WTC11 (cell line): ENCODE measurements at regions not wholly inside any gene's neighbourhood (a gene's known extent, or its start where the extent isn't known, plus 50 kb on each side); places are given as distances from the start of the nearest gene placed in this dataset.

Experiments used
- ATAC-seq: fragments of 200-7000 bp; cut with Tn5 transposase; 2 replicates; pipeline ENCODE4 v1.10.0; 2021; ENCODE audit warnings: mild to moderate bottlenecking, moderate library complexity
- CTCF ChIA-PET: fragments of 300-600 bp; sonication (Branson Sonifier 250); formaldehyde crosslinking; loops from one replicate; lab custom pipeline; 2021; ENCODE audit warnings: antibody characterized with exemption; lab: Charles Lee
- POLR2A ChIA-PET: fragments of 350-600 bp; sonication (Branson Sonifier 250); formaldehyde crosslinking; loops from one replicate; lab custom pipeline; 2021; ENCODE audit warnings: antibody characterized with exemption; lab: Charles Lee
- DNase-seq: peaks from one replicate; pipeline ENCODE4 v3.0.0; 2021; ENCODE audit warnings: low spot score
- H3K27ac Mint-ChIP-seq: 2 replicates; pipeline ENCODE4 v1.8.0; 2021; ENCODE audit warnings: mixed read lengths
- H3K27me3 Mint-ChIP-seq: 2 replicates; pipeline ENCODE4 v1.8.0; 2021; ENCODE audit warnings: low read depth, mild to moderate bottlenecking, moderate library complexity, mixed read lengths
- H3K36me3 Mint-ChIP-seq: 2 replicates; pipeline ENCODE4 v1.8.0; 2021; ENCODE audit warnings: mixed read lengths
- H3K4me1 Mint-ChIP-seq: 2 replicates; pipeline ENCODE4 v1.8.0; 2022; ENCODE audit warnings: mixed read lengths
- H3K4me3 Mint-ChIP-seq: 2 replicates; pipeline ENCODE4 v1.8.0; 2021; ENCODE audit warnings: mild to moderate bottlenecking, moderate library complexity, mixed read lengths
- H3K9me3 Mint-ChIP-seq: 2 replicates; pipeline ENCODE4 v1.8.0; 2021; ENCODE audit warnings: mixed read lengths
- ATF1 ChIP-seq: sonication (generic); formaldehyde crosslinking; IDR thresholded peaks from 2 replicates; pipeline ENCODE4 v1.8.1; 2023; ENCODE audit warnings: mild to moderate bottlenecking, moderate library complexity, missing genetic modification reagents
- E2F1 ChIP-seq: sonication (generic); formaldehyde crosslinking; IDR thresholded peaks from 2 replicates; pipeline ENCODE4 v1.8.0; 2022; ENCODE audit warnings: mild to moderate bottlenecking, missing genetic modification reagents
- ETV6 ChIP-seq: sonication (generic); formaldehyde crosslinking; IDR thresholded peaks from 2 replicates; pipeline ENCODE4 v1.8.1; 2022; ENCODE audit warnings: mild to moderate bottlenecking, missing genetic modification reagents
- FOXP1 ChIP-seq: sonication (generic); formaldehyde crosslinking; IDR thresholded peaks from 2 replicates; pipeline ENCODE4 v1.8.0; 2022; ENCODE audit warnings: missing genetic modification reagents, mild to moderate bottlenecking, moderate library complexity, borderline replicate concordance
- HMGXB4 ChIP-seq: sonication (generic); formaldehyde crosslinking; IDR thresholded peaks from 2 replicates; pipeline ENCODE4 v1.8.1; 2023; ENCODE audit warnings: mild to moderate bottlenecking, moderate library complexity, missing genetic modification reagents
- MLX ChIP-seq: sonication (generic); formaldehyde crosslinking; IDR thresholded peaks from 2 replicates; pipeline ENCODE4 v1.8.1; 2023; ENCODE audit warnings: mild to moderate bottlenecking, missing genetic modification reagents, moderate library complexity
- PRDM15 ChIP-seq: sonication (generic); formaldehyde crosslinking; IDR thresholded peaks from 2 replicates; pipeline ENCODE4 v1.8.0; 2022; ENCODE audit warnings: missing genetic modification reagents
- RORB ChIP-seq: fragments of 250-450 bp; sonication (Bioruptor Pico); IDR thresholded peaks from 2 replicates; pipeline ENCODE4 v1.9.0; 2021; ENCODE audit warnings: mild to moderate bottlenecking
- SOX15 ChIP-seq: fragments of 250-450 bp; sonication (Bioruptor Pico); IDR thresholded peaks from 2 replicates; pipeline ENCODE4 v1.9.0; 2021; ENCODE audit warnings: mild to moderate bottlenecking
- STAT6 ChIP-seq: sonication (generic); formaldehyde crosslinking; conservative IDR thresholded peaks from 2 replicates; pipeline ENCODE4 v1.8.1; 2023; ENCODE audit warnings: mild to moderate bottlenecking, low read depth, missing genetic modification reagents, moderate library complexity
- TEAD4 ChIP-seq: sonication (generic); formaldehyde crosslinking; IDR thresholded peaks from 2 replicates; pipeline ENCODE4 v1.8.0; 2022; ENCODE audit warnings: mild to moderate bottlenecking, missing genetic modification reagents
- TP53 ChIP-seq: sonication (generic); formaldehyde crosslinking; IDR thresholded peaks from 2 replicates; pipeline ENCODE4 v1.8.1; 2023; ENCODE audit warnings: mild to moderate bottlenecking, missing genetic modification reagents
- ZNF232 ChIP-seq: sonication (generic); formaldehyde crosslinking; IDR thresholded peaks from 2 replicates; pipeline ENCODE4 v1.8.0; 2022; ENCODE audit warnings: mild to moderate bottlenecking, missing genetic modification reagents
- ZNF423 ChIP-seq: fragments of 250-450 bp; sonication (Bioruptor Pico); IDR thresholded peaks from 2 replicates; pipeline ENCODE4 v2.1.2; 2022; ENCODE audit warnings: mild to moderate bottlenecking, moderate library complexity

- TF ChIP-seq ETV6 (no peak), PRDM15 (no peak), RORB (no peak), MLX (CRISPR knock-in tag) (no peak), TEAD4 (CRISPR knock-in tag) (no peak), ZNF232 (CRISPR knock-in tag) (no peak), FOXP1 (CRISPR knock-in tag) (no peak), ZNF423 (CRISPR knock-in tag) (no peak), TP53 (CRISPR knock-in tag) (no peak), HMGXB4 (CRISPR knock-in tag) (no peak), SOX15 (CRISPR knock-in tag) (no peak), E2F1 (CRISPR knock-in tag) (no peak)
- H3K27me3 Mint-ChIP-seq: no peaks in the 10 kb centered on the region
- no peak for ATAC-seq
- no peak overlapping the region for H3K27ac Mint-ChIP-seq
- CTCF ChIA-PET: interaction anchor here (0.6 kb wide), 2 partner anchors 57 to 620 kb away, joined by 3 to 4 read pairs; no protein-coding TSS in a partner anchor
- no peak overlapping the region for H3K4me3 Mint-ChIP-seq
- H3K4me1 Mint-ChIP-seq: peaks cover 36% of the 10 kb centered on the region
- DNase-seq: no peak
- no peaks in the 10 kb centered on the region for H3K36me3 Mint-ChIP-seq
- POLR2A ChIA-PET: no interaction called here
- no peaks in the 10 kb centered on the region for H3K9me3 Mint-ChIP-seq
Observed at GRCh38 chr2:43081131-43081765, 145.2 kb downstream of the ZFP36L2 start.

- H3K4me1 Mint-ChIP-seq: peaks cover 35% of the 10 kb centered on the region
- no peaks in the 10 kb centered on the region for H3K9me3 Mint-ChIP-seq
- no peak for ATAC-seq
- H3K36me3 Mint-ChIP-seq: no peaks in the 10 kb centered on the region
- TF ChIP-seq ATF1 (no peak), STAT6 (no peak)
- no peak for DNase-seq
- H3K27ac Mint-ChIP-seq: no peak overlapping the region
- H3K27me3 Mint-ChIP-seq: no peaks in the 10 kb centered on the region
- POLR2A ChIA-PET: no interaction called here
- H3K4me3 Mint-ChIP-seq: no peak overlapping the region
- CTCF ChIA-PET: interaction anchor here (0.6 kb wide), 1 partner anchor 621 kb away, joined by 4 read pairs; no protein-coding TSS in a partner anchor
Observed at GRCh38 chr2:43080571-43081021, 145.8 kb downstream of the ZFP36L2 start.
